ENCODE measurements at regions not wholly inside any gene's neighbourhood (a gene's known extent, or its start where the extent isn't known, plus 50 kb on each side); places are given as distances from the start of the nearest gene placed in this dataset.

DNA sequence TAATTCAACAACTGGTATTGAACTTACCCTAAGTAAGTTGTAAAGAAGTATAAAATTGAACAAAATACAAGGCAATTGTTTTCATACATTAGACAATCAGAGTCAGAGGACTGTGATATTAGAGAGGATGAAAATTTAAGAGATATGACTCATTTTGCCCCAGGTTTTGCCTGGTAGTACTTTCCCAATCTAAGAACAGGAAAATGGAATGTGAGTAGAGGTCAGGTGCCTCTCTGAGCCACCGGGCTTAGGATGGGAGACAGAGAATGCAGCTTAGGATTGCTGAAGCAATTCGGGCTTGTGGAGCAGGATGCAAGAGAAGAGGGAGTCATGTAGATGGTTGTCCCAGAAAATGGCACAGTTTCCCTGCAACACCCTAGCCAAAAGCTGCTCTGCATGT is 219.7 kb upstream of the CHST9 start:
- DNase-seq (ENCODE audit: low read depth in 1 of 2, low spot score in 1 of 2): no peak
- TF ChIP-seq REST (IDR thresholded peaks at IDR 0.05; ENCODE audit: insufficient replicate concordance, low read depth) (no peak), POLR2AphosphoS5 (IDR thresholded peaks at IDR 0.05; ENCODE audit: low read depth) (no peak), SPI1 (IDR thresholded peaks at IDR 0.05; ENCODE audit: borderline replicate concordance, low read depth) (no peak), GABPA (IDR thresholded peaks at IDR 0.05; ENCODE audit: low read depth) (no peak)
- TF ChIP-seq, protein P1, sequence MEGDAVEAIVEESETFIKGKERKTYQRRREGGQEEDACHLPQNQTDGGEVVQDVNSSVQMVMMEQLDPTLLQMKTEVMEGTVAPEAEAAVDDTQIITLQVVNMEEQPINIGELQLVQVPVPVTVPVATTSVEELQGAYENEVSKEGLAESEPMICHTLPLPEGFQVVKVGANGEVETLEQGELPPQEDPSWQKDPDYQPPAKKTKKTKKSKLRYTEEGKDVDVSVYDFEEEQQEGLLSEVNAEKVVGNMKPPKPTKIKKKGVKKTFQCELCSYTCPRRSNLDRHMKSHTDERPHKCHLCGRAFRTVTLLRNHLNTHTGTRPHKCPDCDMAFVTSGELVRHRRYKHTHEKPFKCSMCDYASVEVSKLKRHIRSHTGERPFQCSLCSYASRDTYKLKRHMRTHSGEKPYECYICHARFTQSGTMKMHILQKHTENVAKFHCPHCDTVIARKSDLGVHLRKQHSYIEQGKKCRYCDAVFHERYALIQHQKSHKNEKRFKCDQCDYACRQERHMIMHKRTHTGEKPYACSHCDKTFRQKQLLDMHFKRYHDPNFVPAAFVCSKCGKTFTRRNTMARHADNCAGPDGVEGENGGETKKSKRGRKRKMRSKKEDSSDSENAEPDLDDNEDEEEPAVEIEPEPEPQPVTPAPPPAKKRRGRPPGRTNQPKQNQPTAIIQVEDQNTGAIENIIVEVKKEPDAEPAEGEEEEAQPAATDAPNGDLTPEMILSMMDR (IDR thresholded peaks at IDR 0.05; ENCODE audit: insufficient read depth, low read length): no peak
- no peak overlapping the region for H3K27ac ChIP-seq (replicated peaks)
- H3K27me3 ChIP-seq (ENCODE audit: insufficient read depth, poor library complexity, severe bottlenecking): no peaks in the 10 kb centered on the region
- H3K4me3 ChIP-seq (replicated peaks; ENCODE audit: insufficient read depth, low read length): no peak overlapping the region

DNA sequence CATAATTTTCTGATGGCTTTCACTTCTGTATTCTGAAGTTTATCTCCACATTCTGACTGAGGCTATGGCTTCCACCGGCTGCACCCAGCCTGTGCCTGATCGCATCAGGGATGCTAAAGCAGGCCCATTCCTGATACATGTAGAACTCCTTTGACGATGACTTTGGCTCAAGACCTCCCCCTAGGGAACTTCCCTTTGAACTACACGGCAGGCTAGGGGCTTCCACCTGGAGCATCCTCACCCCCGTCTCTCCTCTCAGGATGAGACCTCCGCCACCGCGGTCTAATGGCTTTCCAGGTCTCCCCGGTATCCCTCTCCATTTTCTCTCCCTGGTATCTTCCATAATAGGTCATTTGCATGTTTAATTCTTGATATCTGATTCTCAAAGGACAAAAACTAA is 214.9 kb upstream of the CHST9 start:
- Histone ChIP-seq H3K27me3 (ENCODE audit: insufficient read depth, poor library complexity, severe bottlenecking) (no peaks in the 10 kb centered on the region), H3K4me3 (replicated peaks; ENCODE audit: insufficient read depth, low read length) (no peak overlapping the region), H3K27ac (replicated peaks) (no peak overlapping the region)
- no peak for TF ChIP-seq SPI1 (IDR thresholded peaks at IDR 0.05; ENCODE audit: borderline replicate concordance, low read depth)
- TF ChIP-seq, protein P1 (IDR thresholded peaks at IDR 0.05; ENCODE audit: insufficient read depth, low read length): peak; percentile 6
- TF ChIP-seq REST (IDR thresholded peaks at IDR 0.05; ENCODE audit: insufficient replicate concordance, low read depth): no peak
- no peak for DNase-seq (ENCODE audit: low read depth in 1 of 2, low spot score in 1 of 2)

- DNase-seq (ENCODE audit: low read depth in 1 of 2, low spot score in 1 of 2): no peak
- no peaks in the 10 kb centered on the region for H3K27me3 ChIP-seq (ENCODE audit: insufficient read depth, poor library complexity, severe bottlenecking)
- TF ChIP-seq GABPA (IDR thresholded peaks at IDR 0.05; ENCODE audit: low read depth) (no peak), POLR2AphosphoS5 (IDR thresholded peaks at IDR 0.05; ENCODE audit: low read depth) (no peak), REST (IDR thresholded peaks at IDR 0.05; ENCODE audit: insufficient replicate concordance, low read depth) (no peak), SPI1 (IDR thresholded peaks at IDR 0.05; ENCODE audit: borderline replicate concordance, low read depth) (no peak)
- TF ChIP-seq, protein P1 (IDR thresholded peaks at IDR 0.05; ENCODE audit: insufficient read depth, low read length): no peak
- H3K4me3 ChIP-seq (replicated peaks; ENCODE audit: insufficient read depth, low read length): no peak overlapping the region
- no peak overlapping the region for H3K27ac ChIP-seq (replicated peaks)
Observed at GRCh38 chr18:27395752-27396151, 210.6 kb upstream of the CHST9 start.

All from HL-60 (cell line).